ENCODE measurements at regions not wholly inside any gene's neighbourhood (a gene's known extent, or its start where the extent isn't known, plus 50 kb on each side); places are given as distances from the start of the nearest gene placed in this dataset.
"Not testable (repeated sequence)": the region's sequence is repeated elsewhere in the genome, so short reads cannot be mapped to it uniquely, and the experiment has no call there.

GRCh38 chr10:2036209-2036608, 298.9 kb upstream of the ADARB2 start:
- no peaks in the 10 kb centered on the region for H3K27me3 ChIP-seq (ENCODE audit: insufficient read depth in 3 of 3, low read length in 2 of 3)
- H3K27ac ChIP-seq, result no peak overlapping the region
- DNase-seq (no peak), ATAC-seq (no peak)
- H3K36me3 ChIP-seq (ENCODE audit: insufficient read depth in 1 of 2, low read depth in 1 of 2), result no peaks in the 10 kb centered on the region
- TF ChIP-seq, protein P1, sequence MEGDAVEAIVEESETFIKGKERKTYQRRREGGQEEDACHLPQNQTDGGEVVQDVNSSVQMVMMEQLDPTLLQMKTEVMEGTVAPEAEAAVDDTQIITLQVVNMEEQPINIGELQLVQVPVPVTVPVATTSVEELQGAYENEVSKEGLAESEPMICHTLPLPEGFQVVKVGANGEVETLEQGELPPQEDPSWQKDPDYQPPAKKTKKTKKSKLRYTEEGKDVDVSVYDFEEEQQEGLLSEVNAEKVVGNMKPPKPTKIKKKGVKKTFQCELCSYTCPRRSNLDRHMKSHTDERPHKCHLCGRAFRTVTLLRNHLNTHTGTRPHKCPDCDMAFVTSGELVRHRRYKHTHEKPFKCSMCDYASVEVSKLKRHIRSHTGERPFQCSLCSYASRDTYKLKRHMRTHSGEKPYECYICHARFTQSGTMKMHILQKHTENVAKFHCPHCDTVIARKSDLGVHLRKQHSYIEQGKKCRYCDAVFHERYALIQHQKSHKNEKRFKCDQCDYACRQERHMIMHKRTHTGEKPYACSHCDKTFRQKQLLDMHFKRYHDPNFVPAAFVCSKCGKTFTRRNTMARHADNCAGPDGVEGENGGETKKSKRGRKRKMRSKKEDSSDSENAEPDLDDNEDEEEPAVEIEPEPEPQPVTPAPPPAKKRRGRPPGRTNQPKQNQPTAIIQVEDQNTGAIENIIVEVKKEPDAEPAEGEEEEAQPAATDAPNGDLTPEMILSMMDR (IDR thresholded peaks at IDR 0.05), result no peak
- H3K9me3 ChIP-seq, result no peaks in the 10 kb centered on the region
- H3K4me3 ChIP-seq, result no peak overlapping the region
- intact Hi-C loops (cut with DNase I), result no loop called here
- no peaks in the 10 kb centered on the region for H3K4me1 ChIP-seq

- Histone ChIP-seq H3K4me1 (no peaks in the 10 kb centered on the region), H3K27ac (no peak overlapping the region), H3K36me3 (ENCODE audit: insufficient read depth in 1 of 2, low read depth in 1 of 2) (no peaks in the 10 kb centered on the region), H3K4me3 (no peak overlapping the region), H3K9me3 (no peaks in the 10 kb centered on the region), H3K27me3 (ENCODE audit: insufficient read depth in 3 of 3, low read length in 2 of 3) (no peaks in the 10 kb centered on the region)
- WGBS, 3 donors, result 47 to 56% (median 55%) methylated on average over 1 of the region's 1 CpG
- TF ChIP-seq, protein P1 (IDR thresholded peaks at IDR 0.05), result no peak
- intact Hi-C loops (cut with DNase I), result no loop called here
- ATAC-seq, result no peak
- no peak for DNase-seq
Measured at GRCh38 chr10:2030046-2030445, 292.7 kb upstream of the ADARB2 start.

DNA sequence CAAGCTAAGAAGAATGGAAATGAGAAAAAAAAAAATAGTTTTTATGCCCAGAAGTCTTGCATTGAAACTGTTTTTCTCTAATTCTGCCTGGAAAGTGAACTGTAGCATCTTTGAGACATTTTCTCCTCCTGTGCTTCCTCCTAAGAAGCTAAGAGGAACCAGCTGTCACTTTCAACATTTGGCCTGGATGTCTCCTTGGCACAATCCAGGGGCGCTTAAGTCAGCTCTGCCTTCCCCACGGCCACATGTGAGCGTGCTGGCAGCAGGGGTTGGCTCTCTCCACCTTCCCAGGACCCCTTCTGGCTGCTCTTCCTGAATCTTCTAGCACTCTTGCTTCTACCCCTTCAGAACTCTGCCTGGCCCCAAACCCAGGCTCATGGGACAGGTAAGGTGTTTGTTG, 289.6 kb upstream of the ADARB2 start:
- intact Hi-C loops (cut with DNase I), result no loop called here
- 17 to 38% (median 34%) methylated on average over 3 of the region's 3 CpGs for WGBS, 3 donors
- ATAC-seq, result no peak
- no peaks in the 10 kb centered on the region for H3K27me3 ChIP-seq (ENCODE audit: insufficient read depth in 3 of 3, low read length in 2 of 3)
- no peak overlapping the region for H3K4me3 ChIP-seq
- no peaks in the 10 kb centered on the region for H3K36me3 ChIP-seq (ENCODE audit: insufficient read depth in 1 of 2, low read depth in 1 of 2)
- H3K27ac ChIP-seq, result no peak overlapping the region
- TF ChIP-seq, protein P1 (IDR thresholded peaks at IDR 0.05), result no peak
- H3K9me3 ChIP-seq, result no peaks in the 10 kb centered on the region
- no peak for DNase-seq
- no peaks in the 10 kb centered on the region for H3K4me1 ChIP-seq

DNA sequence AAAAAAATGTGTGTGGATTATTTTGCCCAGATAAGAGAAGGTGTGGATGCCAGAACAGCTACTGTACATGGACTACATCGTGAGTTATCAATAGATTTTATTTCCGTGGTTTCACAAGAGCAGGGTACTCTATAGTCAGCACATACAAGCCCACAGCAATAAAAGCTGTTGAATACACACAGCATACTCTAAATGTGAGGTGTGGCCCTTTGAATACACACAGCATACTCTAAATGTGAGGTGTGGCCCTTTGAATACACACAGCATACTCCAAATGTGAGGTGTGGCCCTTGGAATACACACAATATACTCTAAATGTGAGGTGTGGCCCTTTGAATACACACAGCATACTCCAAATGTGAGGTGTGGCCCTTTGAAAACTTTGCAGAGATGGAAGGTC, 287.4 kb upstream of the ADARB2 start:
- H3K27ac ChIP-seq; DNase-seq; ATAC-seq; H3K4me3 ChIP-seq; intact Hi-C loops (cut with DNase I); H3K4me1 ChIP-seq; H3K27me3 ChIP-seq (ENCODE audit: insufficient read depth in 3 of 3, low read length in 2 of 3); H3K36me3 ChIP-seq (ENCODE audit: insufficient read depth in 1 of 2, low read depth in 1 of 2); H3K9me3 ChIP-seq: not testable (repeated sequence)
- WGBS, 3 donors, result 37 to 68% (median 57%) methylated on average over 2 of the region's 2 CpGs

- peak in 1 of 4 donors; percentile 33 for ATAC-seq
- H3K9me3 ChIP-seq, result no peaks in the 10 kb centered on the region
- WGBS, 3 donors, result 42 to 54% (median 46%) methylated on average over 5 of the region's 5 CpGs
- no peak for DNase-seq
- no peak overlapping the region for H3K27ac ChIP-seq
- no peaks in the 10 kb centered on the region for H3K36me3 ChIP-seq (ENCODE audit: insufficient read depth in 1 of 2, low read depth in 1 of 2)
- intact Hi-C loops (cut with DNase I), result no loop called here
- H3K4me1 ChIP-seq, result no peaks in the 10 kb centered on the region
- no peak overlapping the region for H3K4me3 ChIP-seq
- TF ChIP-seq, protein P1 (IDR thresholded peaks at IDR 0.05), result no peak
- no peaks in the 10 kb centered on the region for H3K27me3 ChIP-seq (ENCODE audit: insufficient read depth in 3 of 3, low read length in 2 of 3)
Measured at GRCh38 chr10:2023687-2024086, 286.4 kb upstream of the ADARB2 start.
